Activated CD8-positive, alpha-beta memory T cell treated with anti-CD3 and anti-CD28 coated beads, Interleukin-2, amount 50 U/mL, for 1 hour (primary cell): ENCODE measurements at regions not wholly inside any gene's neighbourhood (a gene's known extent, or its start where the extent isn't known, plus 50 kb on each side); places are given as distances from the start of the nearest gene placed in this dataset.
"Not testable (repeated sequence)": the region's sequence is repeated elsewhere in the genome, so short reads cannot be mapped to it uniquely, and the experiment has no call there.

Experiments used
- DNase-seq: peaks from one replicate; pipeline ENCODE4 v3.0.0-alpha.2; 2020; ENCODE audit errors: extremely low read depth

DNA sequence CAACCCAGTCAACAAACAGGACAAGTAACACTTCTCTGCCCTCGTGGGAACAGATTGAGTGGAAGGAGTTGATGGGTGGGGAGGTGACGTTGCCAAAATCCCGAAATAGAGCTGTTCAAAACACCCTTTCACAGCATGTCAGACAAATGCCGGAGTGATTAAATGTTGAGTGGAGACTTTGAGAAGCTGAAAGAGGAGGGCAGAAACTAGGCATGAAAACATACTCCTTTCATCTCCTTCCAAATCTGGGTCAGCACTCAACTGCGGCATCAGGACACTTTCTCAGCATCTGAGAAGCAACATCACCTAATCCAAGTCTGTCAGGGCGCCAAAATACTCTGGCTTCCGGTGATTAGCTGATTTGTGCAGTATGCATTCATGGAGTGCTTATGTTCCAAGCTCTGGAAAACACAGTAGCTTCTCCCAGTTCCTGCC is 51.5 kb upstream of the MRI1 start:
- DNase-seq: no peak

DNA sequence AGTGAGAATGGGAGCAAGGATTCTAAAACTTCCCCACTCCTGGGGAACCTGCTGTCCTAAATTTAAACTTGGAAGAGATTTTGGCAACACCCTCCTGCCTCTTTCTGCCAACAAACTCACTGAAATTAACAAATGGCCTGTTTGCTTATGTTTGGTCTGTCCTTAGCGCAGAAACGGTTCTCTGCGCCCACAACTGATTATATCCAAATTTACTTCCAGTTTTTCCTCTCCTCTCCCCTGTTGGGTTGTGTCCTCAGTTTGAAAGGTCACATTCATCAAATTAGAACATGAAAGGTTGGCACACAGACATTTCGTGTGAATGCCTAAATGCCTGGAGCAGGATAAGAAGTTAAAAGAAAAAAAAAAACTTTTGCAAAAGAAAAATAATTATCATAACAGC is 56.4 kb upstream of the MRI1 start:
- DNase-seq: no peak

DNA sequence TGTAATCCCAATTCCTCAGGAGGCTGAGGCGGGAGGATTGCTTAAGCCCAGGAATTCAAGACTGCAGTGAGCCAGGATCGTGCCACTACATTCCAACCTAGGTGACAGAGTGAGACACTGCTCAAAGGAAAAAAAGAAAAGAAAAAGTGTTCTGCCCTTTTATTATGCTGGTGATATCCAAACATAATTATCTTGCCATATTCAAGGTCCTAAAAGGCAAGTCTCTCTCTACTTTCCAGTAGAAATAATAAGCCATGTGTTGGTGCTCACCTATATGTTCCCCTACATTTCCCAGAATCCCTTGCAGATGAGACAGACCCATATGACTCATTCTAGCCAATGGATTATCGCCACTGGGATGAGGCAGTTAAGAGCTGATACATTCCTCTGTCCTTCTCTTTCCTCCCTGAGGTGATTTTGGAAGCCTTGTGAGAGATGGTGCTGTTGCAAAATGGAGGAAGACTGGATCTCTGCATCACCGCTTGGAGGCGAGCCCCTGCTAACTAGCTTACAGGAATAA is 58.3 kb upstream of the MRI1 start:
- DNase-seq: no peak

DNA sequence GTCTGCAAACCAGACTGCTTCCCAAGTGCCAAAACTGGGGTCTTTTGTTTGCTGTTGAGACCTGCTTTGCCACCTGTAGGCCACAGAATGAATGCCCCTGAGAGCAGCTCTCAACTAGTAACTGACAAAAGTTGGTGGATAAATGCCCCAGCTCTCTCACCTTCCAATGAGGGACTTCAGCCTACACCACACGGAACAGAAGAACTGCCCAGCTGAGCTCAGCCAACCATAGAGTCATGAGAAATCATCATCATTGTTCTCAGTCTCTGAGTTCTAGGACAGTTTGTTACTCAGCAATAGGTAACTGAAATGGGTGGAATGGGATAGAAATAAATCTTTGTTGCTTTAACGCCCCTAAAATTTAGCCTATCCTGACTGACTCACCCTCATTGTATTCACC is 59.1 kb upstream of the MRI1 start:
- no peak for DNase-seq

DNA sequence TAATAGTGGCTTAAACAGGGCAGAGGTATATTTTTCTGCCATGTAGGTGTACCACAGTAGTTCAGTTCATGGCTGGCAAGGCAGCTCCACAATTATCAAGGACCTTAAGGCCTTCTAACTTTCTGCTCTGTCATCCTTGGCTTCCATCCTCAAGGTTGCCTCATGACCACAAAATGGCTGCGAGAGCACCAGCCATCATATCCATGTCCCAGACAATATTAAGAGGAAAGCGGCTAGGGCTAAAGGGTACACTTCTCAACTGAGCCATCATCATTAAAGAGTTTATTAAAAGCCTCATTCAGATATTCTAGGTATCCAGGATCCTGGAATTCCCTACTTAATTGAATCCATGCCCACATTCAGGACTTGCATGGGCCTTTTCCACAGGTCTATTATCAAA is 62.7 kb upstream of the MRI1 start:
- DNase-seq: no peak

DNA sequence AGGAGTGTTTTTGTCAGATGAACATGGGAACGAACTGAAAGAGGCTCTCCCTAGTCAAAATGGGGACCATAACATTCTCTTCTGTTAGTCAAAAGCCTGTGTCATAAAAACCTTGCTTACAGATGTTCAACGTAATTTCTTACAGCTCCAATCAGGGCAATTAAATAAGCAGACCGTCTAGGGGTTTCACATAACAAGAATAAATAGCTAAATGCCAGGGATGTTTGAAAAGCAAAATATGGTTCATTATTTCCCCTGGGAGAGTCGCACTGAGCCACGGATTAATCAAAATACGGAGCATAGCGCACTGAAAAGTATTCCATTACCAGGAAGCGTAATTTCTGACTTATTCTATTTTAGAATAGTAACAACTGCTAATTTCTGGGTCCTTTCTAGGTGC is 63.7 kb upstream of the MRI1 start:
- DNase-seq: no peak

DNA sequence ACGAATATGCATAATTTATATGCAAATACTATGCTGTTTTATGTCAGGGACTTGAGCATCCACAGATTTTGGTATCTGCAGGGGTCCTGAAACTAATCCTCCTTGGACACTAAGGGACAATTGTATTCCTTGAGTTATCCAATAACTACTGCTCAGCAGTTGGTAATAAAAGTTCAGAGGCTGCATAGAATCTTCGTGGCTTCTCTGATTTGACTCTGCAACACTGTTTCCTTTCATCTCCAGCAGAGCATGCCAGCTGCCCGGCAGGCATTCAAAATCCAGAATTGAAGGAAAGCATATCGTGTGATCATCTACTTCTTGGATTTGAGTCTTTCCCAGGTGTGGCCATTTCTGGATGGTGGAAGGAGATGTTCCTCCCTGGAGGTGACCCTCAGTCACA is 64.5 kb upstream of the MRI1 start:
- no peak for DNase-seq

DNA sequence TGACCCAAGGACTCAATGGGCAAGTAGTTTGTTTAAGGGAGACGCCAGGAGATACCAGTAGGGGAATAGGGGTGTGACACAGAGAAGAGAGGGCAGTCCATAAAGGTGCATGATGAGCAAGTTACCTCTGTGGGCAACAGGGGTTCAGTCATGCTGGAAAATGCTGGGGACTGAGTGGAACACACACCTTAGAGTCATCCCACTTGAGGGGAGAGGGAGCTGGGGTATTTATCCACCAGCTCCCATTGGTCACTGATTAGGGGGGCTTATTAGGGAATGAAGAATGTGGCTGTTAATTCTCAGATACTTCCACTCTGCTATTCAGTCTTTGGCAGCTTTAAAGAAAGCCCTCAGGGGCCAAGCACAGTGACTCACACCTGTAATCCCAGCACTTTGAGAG is 67.5 kb upstream of the MRI1 start:
- no peak for DNase-seq

DNA sequence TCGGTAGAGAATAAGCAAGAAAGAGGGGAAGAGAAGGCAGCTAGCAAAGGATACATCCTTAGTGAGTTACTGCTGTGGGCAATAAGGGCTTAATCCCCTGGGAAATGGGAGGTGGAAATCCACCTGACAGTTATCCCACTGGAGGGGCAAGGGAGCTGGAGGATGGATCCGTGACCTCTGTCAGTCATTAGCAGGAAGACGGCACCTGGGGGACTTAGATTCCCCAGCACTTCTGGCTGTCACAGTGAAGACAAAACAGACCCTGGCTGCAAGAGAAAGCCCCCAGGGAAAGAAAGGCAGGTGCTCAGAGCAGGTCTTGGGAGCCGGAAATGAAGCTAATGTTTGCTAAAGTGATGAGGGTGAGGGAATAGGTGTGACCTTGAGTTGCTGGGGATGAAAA is 70.4 kb upstream of the MRI1 start:
- DNase-seq: no peak

DNA sequence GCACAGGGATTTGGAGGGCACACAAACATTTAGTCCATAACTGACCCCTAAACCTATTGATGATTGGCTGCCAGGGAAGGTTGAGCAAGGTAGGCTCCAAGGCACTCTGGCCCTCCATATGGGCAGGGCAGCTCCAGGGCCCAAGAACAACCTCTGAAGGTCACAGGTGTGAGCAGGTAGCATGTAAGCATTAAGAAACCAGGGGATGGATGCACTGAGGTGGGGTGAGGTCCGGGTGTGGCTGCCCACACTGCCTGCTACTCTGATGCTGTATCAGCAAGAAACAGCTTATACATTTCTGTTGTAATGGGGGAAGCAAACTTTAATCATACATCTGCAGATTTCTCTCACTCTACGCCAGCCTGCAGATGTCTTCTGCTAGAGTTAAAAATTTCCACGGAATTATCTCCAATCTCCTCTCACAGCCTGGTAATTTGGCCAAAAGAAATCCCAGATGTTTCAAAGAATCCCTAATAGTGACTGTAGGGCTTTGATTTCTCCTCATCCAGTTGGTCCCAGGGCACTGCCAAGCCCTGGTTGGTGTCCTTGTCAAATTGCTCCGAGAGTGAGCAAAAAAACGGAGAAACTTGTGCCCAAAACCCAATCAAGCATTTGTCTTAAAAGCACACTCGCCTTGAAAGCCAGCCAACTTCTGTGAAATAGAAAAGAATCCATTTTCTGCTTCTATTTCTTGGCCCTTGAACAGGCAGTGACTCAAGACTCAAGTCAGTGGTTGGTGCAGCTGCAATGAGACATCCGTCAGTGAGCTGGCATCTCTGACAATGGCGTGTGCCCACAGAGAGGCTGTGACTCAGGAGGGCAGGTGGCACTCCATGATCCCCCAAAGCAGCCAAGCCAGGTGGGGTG is 72.5 kb upstream of the MRI1 start:
- no peak for DNase-seq

DNA sequence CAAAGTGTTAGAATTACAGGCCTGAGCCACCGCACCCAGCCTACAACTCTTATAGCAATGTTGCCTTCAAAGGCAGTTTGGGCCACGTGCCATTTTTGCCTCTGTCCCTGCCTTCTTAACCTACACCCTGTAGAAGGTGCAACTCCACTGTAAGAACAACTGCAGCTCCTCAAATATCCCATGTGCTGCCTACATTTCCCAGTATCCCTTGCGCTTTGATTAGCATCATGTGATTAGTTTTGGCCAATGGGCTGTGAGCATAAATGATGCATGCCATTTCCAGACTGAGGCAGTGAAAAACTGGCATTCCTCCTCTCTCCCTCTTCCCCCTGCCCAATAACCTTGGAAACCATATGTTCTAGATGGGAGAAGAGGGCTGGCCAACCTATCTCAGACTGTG is 75.2 kb upstream of the MRI1 start:
- no peak for DNase-seq

DNA sequence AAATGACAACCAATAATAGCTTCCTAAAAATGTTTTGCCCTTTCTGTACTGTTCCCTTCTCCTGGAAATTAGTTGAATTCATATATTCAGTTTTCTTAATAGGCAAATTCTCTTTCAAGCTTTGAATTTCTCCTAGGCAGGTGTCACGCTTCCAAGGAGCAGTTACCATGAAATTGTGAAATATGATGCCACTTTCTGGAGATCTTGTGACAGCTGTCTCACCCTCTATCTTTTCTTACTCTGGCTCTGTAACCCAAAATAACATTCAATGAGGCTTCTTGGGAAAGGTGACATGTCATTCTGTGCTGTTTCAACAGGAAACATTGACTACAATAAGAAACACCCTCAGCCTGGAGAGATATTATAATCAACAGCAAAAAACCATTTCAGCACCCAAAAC is 80.3 kb upstream of the MRI1 start:
- no peak for DNase-seq

DNA sequence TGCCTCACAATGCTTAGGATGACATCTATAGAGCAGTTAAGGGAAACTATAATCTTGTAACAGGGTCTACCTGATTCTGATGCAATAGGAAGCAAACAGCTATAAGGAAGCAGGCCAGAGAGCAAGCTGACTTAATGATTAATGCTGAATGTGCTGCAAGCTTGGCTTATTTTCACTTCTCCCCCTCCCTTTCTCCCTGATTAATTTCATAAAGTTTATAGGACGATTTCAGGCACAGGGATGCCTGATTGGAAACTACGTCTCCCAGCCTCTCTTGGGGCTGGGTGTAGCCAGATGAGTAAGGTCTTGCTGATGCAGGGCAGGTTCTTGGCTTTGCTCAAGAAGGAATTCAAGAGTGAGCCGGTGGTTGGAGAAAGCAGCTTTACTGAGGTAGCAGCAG is 82.8 kb upstream of the MRI1 start:
- no peak for DNase-seq

DNA sequence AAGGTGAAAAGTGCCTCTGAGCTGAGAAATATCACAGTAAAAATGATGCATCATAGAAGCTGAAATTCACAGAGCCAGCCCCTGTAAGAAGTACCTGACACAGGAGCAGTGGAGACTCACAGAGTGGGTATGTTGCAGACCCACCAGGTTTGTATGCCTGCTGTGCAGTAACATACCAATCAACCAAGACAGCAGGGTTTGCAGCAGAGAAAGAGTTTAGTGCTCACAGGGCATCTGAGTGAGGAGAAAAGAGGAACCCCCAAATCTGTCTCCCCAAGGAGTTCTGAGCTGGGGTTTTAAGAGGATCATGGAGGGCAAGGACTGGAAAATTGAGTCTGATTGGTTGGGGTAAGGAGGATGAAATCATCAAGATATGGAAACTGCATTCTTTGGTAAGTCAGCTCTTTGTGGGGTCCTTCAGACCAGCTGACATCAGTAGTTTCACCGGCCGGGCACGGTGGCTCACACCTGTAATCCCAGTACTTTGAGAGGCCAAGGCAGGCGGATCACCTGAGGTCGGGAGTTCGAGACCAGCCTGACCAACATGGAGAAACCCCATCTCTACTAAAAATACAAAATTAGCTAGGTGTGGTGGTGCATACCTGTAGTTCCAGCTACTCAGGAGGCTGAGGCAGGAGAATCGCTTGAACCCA is 83.5 kb upstream of the MRI1 start:
- not testable (repeated sequence) for DNase-seq

DNA sequence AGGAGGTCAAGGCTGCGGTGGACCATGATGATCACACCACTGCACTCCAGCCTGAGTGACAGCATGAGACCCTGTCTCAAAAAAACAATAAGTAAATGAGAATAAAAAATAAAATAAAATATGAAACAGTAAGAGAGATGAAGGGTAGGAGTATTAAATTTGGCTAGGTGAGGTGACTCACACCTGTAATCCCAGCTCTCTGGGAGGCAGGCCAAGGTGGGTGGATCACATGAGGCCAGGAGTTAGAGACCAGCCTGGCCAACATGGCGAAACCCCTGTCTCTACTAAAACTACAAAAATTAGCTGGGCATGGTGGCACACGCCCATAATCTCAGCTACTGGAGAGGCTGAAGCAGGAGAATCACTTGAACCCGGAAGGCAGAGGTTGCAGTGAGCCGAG is 87.4 kb upstream of the MRI1 start:
- not testable (repeated sequence) for DNase-seq

DNA sequence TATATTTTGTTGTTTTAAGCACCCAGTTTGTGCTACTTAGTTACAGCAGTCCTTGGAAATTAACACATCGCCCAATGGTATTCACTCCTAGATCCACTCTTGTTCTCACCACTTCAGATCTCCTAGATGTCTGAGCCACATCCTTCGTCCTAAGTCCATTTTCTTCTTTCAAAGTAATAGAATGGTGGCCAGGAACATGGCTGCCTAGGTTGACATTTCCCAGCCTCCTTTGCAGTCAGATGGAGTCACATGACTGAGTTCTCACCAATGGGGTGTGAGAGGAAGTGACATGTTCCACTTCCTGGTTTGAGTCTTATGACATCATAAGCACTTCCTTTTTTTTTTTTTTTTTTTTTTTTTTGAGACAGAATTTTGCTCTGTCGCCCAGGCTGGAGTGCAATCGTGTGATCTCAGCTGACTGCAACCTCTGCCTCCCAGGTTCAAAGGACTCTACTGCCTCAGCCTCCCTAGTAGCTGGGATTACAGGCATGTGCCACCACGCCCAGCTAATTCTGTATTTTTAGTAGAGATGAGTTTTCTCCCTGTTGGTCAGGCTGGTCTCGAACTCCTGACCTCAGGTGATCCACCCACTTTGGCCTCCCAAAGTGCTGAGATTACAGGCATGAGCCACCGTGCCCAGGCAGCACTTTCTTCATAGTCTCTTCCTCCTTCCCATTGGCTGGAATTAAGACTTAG is 91.7 kb upstream of the MRI1 start:
- not testable (repeated sequence) for DNase-seq

DNA sequence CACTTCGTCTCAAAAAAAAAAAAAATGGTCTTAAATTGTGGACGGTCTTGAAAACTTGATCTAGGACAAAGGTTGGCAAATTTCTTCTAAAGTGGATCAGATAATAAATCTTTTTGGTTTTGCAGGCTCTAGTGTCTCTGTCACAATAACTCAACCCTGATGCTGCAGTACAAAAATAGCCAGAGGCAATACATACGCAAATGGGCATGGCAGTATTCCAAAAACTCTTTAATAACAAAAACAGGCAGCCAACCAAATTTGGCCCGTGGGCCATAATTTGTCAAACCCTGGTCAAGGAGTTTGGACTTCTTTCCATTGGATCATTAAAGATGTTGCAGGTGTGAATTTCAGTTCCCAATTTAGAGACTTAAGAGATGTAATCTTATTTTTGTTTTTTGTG is 93.5 kb upstream of the MRI1 start:
- no peak for DNase-seq

DNA sequence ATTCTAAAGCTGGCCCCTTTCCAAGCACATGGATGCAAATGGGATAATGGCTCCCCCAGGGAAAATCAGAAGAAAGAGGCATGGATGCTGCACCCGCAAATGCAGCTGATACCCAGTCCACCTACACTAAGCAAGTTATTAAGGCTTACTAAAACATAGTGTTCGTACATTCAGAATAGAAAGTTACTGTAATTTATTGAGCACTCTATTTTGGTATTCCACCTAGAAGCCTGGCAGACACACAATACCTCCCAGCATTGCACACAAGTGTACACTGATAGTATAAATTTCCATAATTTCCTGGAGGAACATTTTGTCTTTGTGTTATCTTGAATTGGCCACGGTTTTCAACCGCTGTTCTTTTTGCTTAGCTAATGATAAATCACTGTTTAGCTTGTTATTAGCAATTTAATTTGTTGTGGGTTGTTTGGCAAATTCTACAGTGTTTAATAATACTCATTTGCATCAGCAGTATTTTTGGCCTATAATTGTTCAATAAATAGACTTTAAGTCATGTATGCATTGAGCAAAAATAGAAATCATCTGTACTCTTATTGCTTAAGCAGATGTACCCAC is 94.5 kb upstream of the MRI1 start:
- DNase-seq: no peak

DNA sequence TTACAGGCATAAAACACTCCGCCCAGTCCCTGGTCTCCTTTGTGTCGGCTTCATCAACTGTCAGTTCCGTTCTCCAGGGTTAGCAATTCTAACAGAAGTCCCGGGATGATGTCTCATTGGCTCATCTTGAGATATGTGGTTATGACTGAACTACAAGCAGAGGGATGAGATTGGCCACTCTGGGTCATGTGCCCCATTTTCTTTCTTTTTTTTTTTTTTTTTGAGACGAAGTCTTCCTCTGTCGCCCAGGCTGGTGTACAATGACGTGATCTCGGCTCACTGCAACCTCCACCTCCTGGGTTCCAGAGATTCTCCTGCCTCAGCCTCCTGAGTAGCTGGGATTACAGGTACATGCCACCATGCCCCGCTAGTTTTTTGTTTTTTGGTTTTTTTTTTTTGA is 95.4 kb upstream of the MRI1 start:
- DNase-seq: no peak

DNA sequence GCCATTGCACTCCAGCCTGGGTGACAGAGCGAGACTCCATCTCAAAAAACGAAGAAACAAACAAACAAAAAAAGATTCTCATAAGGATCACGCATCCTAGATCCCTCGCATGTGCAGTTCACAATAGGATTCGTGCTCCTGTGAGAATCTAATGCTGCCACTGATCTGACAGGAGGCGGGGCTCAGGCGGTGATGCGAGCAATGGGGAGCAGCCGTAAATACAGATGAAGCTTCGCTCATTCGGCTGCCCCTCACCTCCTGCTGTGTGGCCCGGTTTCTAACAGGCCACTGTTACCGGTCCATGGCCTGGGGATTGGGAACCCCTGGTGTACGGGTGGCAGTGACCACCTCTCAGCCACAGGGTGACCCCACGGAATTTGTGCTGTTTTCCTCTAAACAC is 98.2 kb upstream of the MRI1 start:
- no peak for DNase-seq

DNA sequence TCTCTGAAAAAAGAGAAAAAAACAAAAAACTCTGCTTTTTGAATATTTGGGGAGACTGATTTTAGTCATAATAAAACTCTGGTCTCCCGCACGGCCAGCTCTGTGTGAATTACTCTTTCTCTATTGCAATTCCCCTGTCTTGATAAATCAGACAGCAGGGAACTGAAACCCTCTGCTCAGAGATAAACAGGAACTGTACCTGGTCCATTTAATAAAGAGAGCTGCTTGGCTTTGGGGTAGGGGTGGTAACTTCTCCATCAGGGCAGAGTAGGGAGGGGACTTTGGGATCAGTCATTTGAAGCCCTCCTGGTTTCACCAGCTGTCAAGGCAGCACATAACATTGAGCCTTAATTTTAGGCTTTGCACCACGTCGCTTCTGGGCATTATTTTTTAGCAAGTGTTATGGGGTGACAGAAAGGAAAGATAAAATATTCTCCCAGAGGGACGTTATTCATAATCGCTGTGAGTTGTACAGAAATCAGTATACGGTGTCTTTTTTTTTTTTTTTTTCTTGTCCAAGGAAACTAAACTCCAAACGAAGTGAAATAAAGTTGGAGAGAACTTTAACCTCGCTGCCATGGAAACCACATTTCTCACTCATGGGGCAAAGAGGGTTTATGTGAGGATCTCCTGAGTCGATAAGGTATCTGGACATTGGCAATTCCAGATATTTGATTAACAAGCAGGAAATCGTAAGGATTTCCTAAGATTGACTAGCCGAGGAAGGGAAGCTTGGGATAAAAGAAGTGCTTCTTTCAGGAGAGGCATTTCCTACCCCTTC is 99.0 kb upstream of the MRI1 start:
- DNase-seq: no peak
